Thyroid gland (tissue), 4 donors: ENCODE measurements at regions not wholly inside any gene's neighbourhood (a gene's known extent, or its start where the extent isn't known, plus 50 kb on each side); places are given as distances from the start of the nearest gene placed in this dataset.

Source experiments
- DNase-seq, 2 donors: peaks; one replicate each; pipeline ENCODE4 v3.0.0-alpha.2; 2019
- H3K27ac ChIP-seq, 3 donors: fragments of 200-600 bp; sonication (generic); 1 replicate in 2 of 3; 2 replicates in 1 of 3; pipeline ENCODE4 v1.5.1; 2016 to 2019; ENCODE audit warnings: mild to moderate bottlenecking in 1 of 3, moderate library complexity in 1 of 3
- H3K27me3 ChIP-seq: fragments of 200-600 bp; sonication (generic); one replicate; pipeline ENCODE4 v1.5.1; 2019
- H3K36me3 ChIP-seq, 2 donors: fragments of 200-600 bp; sonication (generic); one replicate each; pipeline ENCODE4 v1.5.1; 2016 to 2019
- H3K4me1 ChIP-seq, 2 donors: fragments of 200-600 bp; sonication (generic); one replicate each; pipeline ENCODE4 v1.5.1; 2017 to 2019
- H3K4me3 ChIP-seq, 3 donors: fragments of 200-600 bp; sonication (generic); replicated peaks in 1 of 3; 1 replicate in 2 of 3; 2 replicates in 1 of 3; pipeline ENCODE4 v1.5.1; 2016; ENCODE audit warnings: mild to moderate bottlenecking in 1 of 3
- H3K9me3 ChIP-seq: fragments of 200-600 bp; sonication (generic); one replicate; pipeline ENCODE4 v1.5.1; 2017
- POLR2A ChIP-seq, 2 donors: fragments of 450-650 bp; IDR thresholded peaks; one replicate each; pipeline ENCODE4 v1.6.1; 2017; ENCODE audit warnings: antibody characterized with exemption in 2 of 2, mild to moderate bottlenecking in 2 of 2, moderate library complexity in 1 of 2
- WGBS, 2 donors: methylation state at CpG; one replicate each; pipeline ENCODE4 v1.1.5; 2017; 5-methylcytosine and 5-hydroxymethylcytosine counted together
- intact Hi-C: fragments of 100-400 bp; cut with DNase I; formaldehyde crosslinking; loops from one replicate; pipeline ENCODE4 v1.15.1; 2023
- TF ChIP-seq, protein P1 (sequence below), 6 experiments: fragments of 200-600 bp in 3 of 6; fragments of 450-650 bp in 3 of 6; sonication (generic) in 3 of 6; IDR thresholded peaks; one replicate each; pipeline ENCODE4 v1.5.1; 2016 to 2019; ENCODE audit warnings: antibody characterized with exemption in 6 of 6, mild to moderate bottlenecking in 2 of 6, inconsistent platforms in 1 of 6, moderate library complexity in 1 of 6

DNA sequence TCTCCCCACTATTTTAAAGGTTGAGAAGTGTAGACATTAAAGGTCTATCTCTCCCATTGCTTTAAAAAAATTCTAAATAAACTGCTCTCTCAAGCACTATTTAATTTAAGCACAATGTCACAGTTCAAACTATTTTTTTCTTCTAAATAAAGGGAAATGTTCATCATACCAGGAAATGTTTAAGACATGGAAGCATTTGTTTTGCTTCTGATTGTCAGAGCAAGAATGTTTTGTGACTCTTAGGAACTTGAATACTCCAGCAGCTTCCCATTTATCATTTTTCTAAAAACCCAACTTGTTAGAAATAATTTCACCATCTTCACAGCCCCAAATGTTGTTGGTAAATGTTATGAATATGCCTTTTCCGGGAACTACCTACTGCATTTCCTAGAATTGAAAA, 121.8 kb upstream of the NTF3 start:
- 81 to 93% methylated on average over 1 of the region's 1 CpG for WGBS, 2 donors
- no peaks in the 10 kb centered on the region for H3K9me3 ChIP-seq
- H3K27me3 ChIP-seq = no peaks in the 10 kb centered on the region
- no peak for DNase-seq
- intact Hi-C loops = no loop called here
- no peak for TF ChIP-seq POLR2A (IDR thresholded peaks at IDR 0.05)
- TF ChIP-seq, protein P1, sequence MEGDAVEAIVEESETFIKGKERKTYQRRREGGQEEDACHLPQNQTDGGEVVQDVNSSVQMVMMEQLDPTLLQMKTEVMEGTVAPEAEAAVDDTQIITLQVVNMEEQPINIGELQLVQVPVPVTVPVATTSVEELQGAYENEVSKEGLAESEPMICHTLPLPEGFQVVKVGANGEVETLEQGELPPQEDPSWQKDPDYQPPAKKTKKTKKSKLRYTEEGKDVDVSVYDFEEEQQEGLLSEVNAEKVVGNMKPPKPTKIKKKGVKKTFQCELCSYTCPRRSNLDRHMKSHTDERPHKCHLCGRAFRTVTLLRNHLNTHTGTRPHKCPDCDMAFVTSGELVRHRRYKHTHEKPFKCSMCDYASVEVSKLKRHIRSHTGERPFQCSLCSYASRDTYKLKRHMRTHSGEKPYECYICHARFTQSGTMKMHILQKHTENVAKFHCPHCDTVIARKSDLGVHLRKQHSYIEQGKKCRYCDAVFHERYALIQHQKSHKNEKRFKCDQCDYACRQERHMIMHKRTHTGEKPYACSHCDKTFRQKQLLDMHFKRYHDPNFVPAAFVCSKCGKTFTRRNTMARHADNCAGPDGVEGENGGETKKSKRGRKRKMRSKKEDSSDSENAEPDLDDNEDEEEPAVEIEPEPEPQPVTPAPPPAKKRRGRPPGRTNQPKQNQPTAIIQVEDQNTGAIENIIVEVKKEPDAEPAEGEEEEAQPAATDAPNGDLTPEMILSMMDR (IDR thresholded peaks at IDR 0.05) = no peak
- no peak overlapping the region for H3K4me3 ChIP-seq
- H3K27ac ChIP-seq = no peak overlapping the region
- H3K36me3 ChIP-seq = no peaks in the 10 kb centered on the region
- peaks cover 0 to 5% of the 10 kb centered on the region in 2 donors for H3K4me1 ChIP-seq

- intact Hi-C loops = no loop called here
- H3K4me1 ChIP-seq = no peaks in the 10 kb centered on the region
- no peaks in the 10 kb centered on the region for H3K9me3 ChIP-seq
- no peaks in the 10 kb centered on the region for H3K36me3 ChIP-seq
- no peaks in the 10 kb centered on the region for H3K27me3 ChIP-seq
- no peak overlapping the region for H3K4me3 ChIP-seq
- no peak overlapping the region for H3K27ac ChIP-seq
- no peak for DNase-seq
- TF ChIP-seq POLR2A (IDR thresholded peaks at IDR 0.05) = no peak
- TF ChIP-seq, protein P1 (IDR thresholded peaks at IDR 0.05) = no peak
Measured at GRCh38 chr12:5317556-5317955, 114.4 kb upstream of the NTF3 start.

DNA sequence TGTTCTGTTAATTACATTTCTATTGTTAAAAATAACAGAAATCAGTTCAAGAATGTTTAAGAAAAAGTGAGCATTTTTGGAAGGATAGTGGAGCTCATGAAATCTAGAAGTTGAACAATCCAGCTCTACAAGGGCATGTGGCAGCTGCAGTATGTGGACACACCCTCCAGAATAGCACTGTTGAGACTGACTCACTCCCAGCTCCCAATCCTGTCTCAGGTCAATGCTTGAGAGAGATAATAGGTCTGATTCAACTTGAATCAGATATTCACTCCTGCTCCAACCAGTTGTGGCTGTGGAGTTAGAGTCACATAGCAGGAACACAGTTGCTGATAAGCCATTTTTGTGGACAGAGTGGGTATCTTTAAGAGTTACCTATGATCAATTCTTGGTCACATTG, 113.0 kb upstream of the NTF3 start:
- no peak overlapping the region for H3K27ac ChIP-seq
- H3K4me3 ChIP-seq = no peak overlapping the region
- DNase-seq = no peak
- no peaks in the 10 kb centered on the region for H3K9me3 ChIP-seq
- H3K4me1 ChIP-seq = no peaks in the 10 kb centered on the region
- TF ChIP-seq POLR2A (IDR thresholded peaks at IDR 0.05) = no peak
- TF ChIP-seq, protein P1 (IDR thresholded peaks at IDR 0.05) = no peak
- H3K36me3 ChIP-seq = no peaks in the 10 kb centered on the region
- intact Hi-C loops = no loop called here
- H3K27me3 ChIP-seq = no peaks in the 10 kb centered on the region

GRCh38 chr12:5328669-5329517, 103.0 kb upstream of the NTF3 start:
- Histone ChIP-seq H3K4me3 (no peak overlapping the region), H3K27me3 (no peaks in the 10 kb centered on the region), H3K27ac (no peak overlapping the region), H3K4me1 (no peaks in the 10 kb centered on the region), H3K9me3 (no peaks in the 10 kb centered on the region), H3K36me3 (no peaks in the 10 kb centered on the region)
- 77 to 79% methylated on average over 7 of the region's 7 CpGs for WGBS, 2 donors
- TF ChIP-seq, protein P1 (IDR thresholded peaks at IDR 0.05) = no peak
- no peak for TF ChIP-seq POLR2A (IDR thresholded peaks at IDR 0.05)
- intact Hi-C loops = no loop called here
- DNase-seq = no peak

- no peaks in the 10 kb centered on the region for H3K4me1 ChIP-seq
- no peaks in the 10 kb centered on the region for H3K9me3 ChIP-seq
- TF ChIP-seq, protein P1 (IDR thresholded peaks at IDR 0.05) = no peak
- no peak for TF ChIP-seq POLR2A (IDR thresholded peaks at IDR 0.05)
- H3K27ac ChIP-seq = no peak overlapping the region
- no peaks in the 10 kb centered on the region for H3K36me3 ChIP-seq
- no peaks in the 10 kb centered on the region for H3K27me3 ChIP-seq
- WGBS, 2 donors = 73 to 74% methylated on average over 3 of the region's 3 CpGs
- no peak for DNase-seq
- intact Hi-C loops = no loop called here
- H3K4me3 ChIP-seq = no peak overlapping the region
Measured at GRCh38 chr12:5332551-5332950, 99.4 kb upstream of the NTF3 start.
